H1 (cell line): ENCODE measurements at regions not wholly inside any gene's neighbourhood (a gene's known extent, or its start where the extent isn't known, plus 50 kb on each side); places are given as distances from the start of the nearest gene placed in this dataset.

Experiments
- CTCF ChIA-PET: fragments of 300-600 bp; sonication (Branson Sonifier 250); formaldehyde crosslinking; loops from one replicate; lab custom pipeline; 2021; ENCODE audit not compliant: partially characterized antibody; lab: Charles Lee
- POLR2A ChIA-PET: fragments of 300-600 bp; sonication (Branson Sonifier 250); formaldehyde crosslinking; loops from one replicate; lab custom pipeline; 2021; ENCODE audit warnings: inconsistent platforms; ENCODE audit not compliant: partially characterized antibody; lab: Charles Lee
- DNase-seq, 2 experiments: peaks; one replicate each; pipeline versions ENCODE4 v3.0.0 to v3.0.0-alpha.2; 2010 to 2022; ENCODE audit warnings: low spot score in 2 of 2, low read depth in 1 of 2, mixed read lengths in 1 of 2
- FAIRE-seq: peaks from 2 replicates; lab custom pipeline; 2011; peaks lifted over from hg19 to GRCh38; lab: Jason Lieb, UNC
- H2AFZ ChIP-seq: 2 replicates; pipeline ENCODE4 v1.8.1; 2012; ENCODE audit warnings: low read length, inconsistent platforms
- H2AK5ac ChIP-seq: 2 replicates; pipeline ENCODE4 v1.6.1; 2013; ENCODE audit warnings: low read depth, low read length
- H2BK120ac ChIP-seq: replicated peaks from 2 replicates; pipeline ENCODE3; 2013; ENCODE audit warnings: low read depth, low read length, inconsistent platforms
- H2BK12ac ChIP-seq: 2 replicates; pipeline ENCODE4 v1.6.1; 2013; ENCODE audit warnings: low read depth, low read length
- H2BK15ac ChIP-seq: 2 replicates; pipeline ENCODE4 v1.6.1; 2013; ENCODE audit warnings: low read length
- H2BK20ac ChIP-seq: 2 replicates; pipeline ENCODE4 v1.6.1; 2013; ENCODE audit warnings: low read length
- H2BK5ac ChIP-seq: 2 replicates; pipeline ENCODE4 v1.6.1; 2013; ENCODE audit warnings: low read depth, low read length
- H3K14ac ChIP-seq: 2 replicates; pipeline ENCODE4 v1.6.1; 2013; ENCODE audit warnings: inconsistent platforms; ENCODE audit not compliant: insufficient read length
- H3K18ac ChIP-seq: 2 replicates; pipeline ENCODE4 v1.6.1; 2013; ENCODE audit warnings: low read length; ENCODE audit errors: extremely low read depth
- H3K23ac ChIP-seq: 2 replicates; pipeline ENCODE4 v1.6.1; 2013; ENCODE audit warnings: inconsistent platforms; ENCODE audit not compliant: insufficient read length
- H3K23me2 ChIP-seq: 2 replicates; pipeline ENCODE4 v1.6.1; 2013; ENCODE audit warnings: low read depth, low read length
- H3K27ac ChIP-seq: 2 replicates; pipeline ENCODE4 v1.6.1; 2011; ENCODE audit warnings: low read depth, low read length, inconsistent platforms
- H3K27me3 ChIP-seq, 4 experiments: replicated peaks in 1 of 4; 1 replicate in 1 of 4; 2 replicates in 3 of 4; pipeline versions ENCODE4 v1.6.1 to v1.8.1; 2011 to 2013; ENCODE audit warnings: low read length in 3 of 4, mild to moderate bottlenecking in 3 of 4, inconsistent platforms in 2 of 4, mixed read lengths in 2 of 4, moderate library complexity in 1 of 4; ENCODE audit not compliant: control insufficient read depth in 3 of 4, insufficient read depth in 3 of 4; ENCODE audit errors: extremely low read depth in 1 of 4
- H3K36me3 ChIP-seq, 4 experiments: 2 replicates each; pipeline versions ENCODE4 v1.6.1 to v1.8.1; 2011 to 2013; ENCODE audit warnings: mild to moderate bottlenecking in 4 of 4, low read length in 3 of 4, moderate library complexity in 2 of 4, control low read depth in 1 of 4, inconsistent platforms in 1 of 4; ENCODE audit not compliant: insufficient read depth in 4 of 4, control insufficient read depth in 2 of 4
- H3K4ac ChIP-seq: replicated peaks from 2 replicates; pipeline ENCODE3; 2013; ENCODE audit warnings: low read length, low read depth, mixed read lengths, inconsistent platforms; ENCODE audit not compliant: insufficient read length
- H3K4me1 ChIP-seq, 4 experiments: replicated peaks in 1 of 4; 1 replicate in 1 of 4; 2 replicates in 3 of 4; pipeline versions ENCODE4 v1.6.1 to v1.8.1; 2011 to 2013; ENCODE audit warnings: low read length in 3 of 4, inconsistent platforms in 2 of 4, mixed read lengths in 1 of 4; ENCODE audit not compliant: insufficient read depth in 4 of 4, control insufficient read depth in 3 of 4
- H3K4me2 ChIP-seq, 2 experiments: 2 replicates each; pipeline versions ENCODE4 v1.6.1 to v1.8.1; 2011 to 2013; ENCODE audit warnings: low read depth in 2 of 2, low read length in 2 of 2, control low read depth in 1 of 2, inconsistent platforms in 1 of 2, mild to moderate bottlenecking in 1 of 2; ENCODE audit not compliant: insufficient read depth in 1 of 2
- H3K4me3 ChIP-seq, 4 experiments: fragments of 200-600, 300-600 bp in 1 of 4; sonication (generic), shearing (Covaris generic), sonication (Bioruptor Twin) in 1 of 4; 2 replicates each; pipeline versions ENCODE4 v1.5.1 to v1.8.1; 2011 to 2016; ENCODE audit warnings: low read length in 4 of 4, low read depth in 3 of 4, control low read depth in 2 of 4, inconsistent platforms in 2 of 4, mild to moderate bottlenecking in 2 of 4, mixed read lengths in 1 of 4, moderate library complexity in 1 of 4; ENCODE audit not compliant: insufficient read depth in 2 of 4; ENCODE audit errors: extremely low read depth in 1 of 4
- H3K56ac ChIP-seq: replicated peaks from 2 replicates; pipeline ENCODE3; 2013; ENCODE audit warnings: low read depth, mild to moderate bottlenecking, mixed read lengths, low read length, inconsistent platforms; ENCODE audit not compliant: insufficient read length
- H3K79me1 ChIP-seq: 2 replicates; pipeline ENCODE4 v1.6.1; 2013; ENCODE audit warnings: low read depth, low read length, control low read depth
- H3K79me2 ChIP-seq, 2 experiments: 2 replicates each; pipeline versions ENCODE4 v1.6.1 to v1.8.1; 2012 to 2013; ENCODE audit warnings: low read length in 2 of 2, mild to moderate bottlenecking in 2 of 2, inconsistent platforms in 1 of 2; ENCODE audit not compliant: insufficient read depth in 2 of 2, control insufficient read depth in 1 of 2
- H3K9ac ChIP-seq, 4 experiments: replicated peaks in 1 of 4; 1 replicate in 1 of 4; 2 replicates in 3 of 4; pipeline versions ENCODE4 v1.6.1 to v1.8.1; 2011 to 2013; ENCODE audit warnings: low read depth in 3 of 4, low read length in 3 of 4, control low read depth in 2 of 4, mild to moderate bottlenecking in 2 of 4, moderate library complexity in 2 of 4, inconsistent platforms in 1 of 4; ENCODE audit errors: extremely low read depth in 1 of 4
- H3K9me3 ChIP-seq, 2 experiments: 2 replicates each; pipeline versions ENCODE4 v1.6.1 to v1.8.1; 2012 to 2013; ENCODE audit warnings: mild to moderate bottlenecking in 2 of 2, moderate library complexity in 2 of 2, control low read depth in 1 of 2, inconsistent platforms in 1 of 2, low read depth in 1 of 2, low read length in 1 of 2, mixed read lengths in 1 of 2; ENCODE audit not compliant: insufficient read depth in 2 of 2
- H4K20me1 ChIP-seq, 2 experiments: replicated peaks in 1 of 2; 2 replicates each; pipeline versions ENCODE3 to v1.8.1; 2011 to 2013; ENCODE audit warnings: inconsistent platforms in 2 of 2, low read length in 2 of 2, mild to moderate bottlenecking in 1 of 2; ENCODE audit not compliant: insufficient read depth in 2 of 2, control insufficient read depth in 1 of 2
- H4K5ac ChIP-seq: 2 replicates; pipeline ENCODE4 v1.6.1; 2013; ENCODE audit warnings: low read length, low read depth, mixed read lengths, inconsistent platforms; ENCODE audit not compliant: insufficient read length
- H4K8ac ChIP-seq: 2 replicates; pipeline ENCODE4 v1.8.0; 2013; ENCODE audit warnings: mild to moderate bottlenecking, moderate library complexity, low read length, inconsistent platforms; ENCODE audit not compliant: insufficient read depth; ENCODE audit errors: extremely low read depth
- H4K91ac ChIP-seq: replicated peaks from 2 replicates; pipeline ENCODE3; 2013; ENCODE audit warnings: low read length, mixed read lengths, inconsistent platforms; ENCODE audit not compliant: insufficient read length
- ASH2L ChIP-seq: fragments of 200-600, 300-600 bp; sonication (generic); IDR thresholded peaks from one replicate; pipeline ENCODE4 v1.7.1; 2017; ENCODE audit warnings: low read length
- BRCA1 ChIP-seq: IDR thresholded peaks from 2 replicates; pipeline ENCODE4 v1.6.1; 2012; ENCODE audit warnings: low read depth, low read length, improper control_type of control experiment
- GABPA ChIP-seq: IDR thresholded peaks from 2 replicates; pipeline ENCODE4 v1.6.1; 2011; ENCODE audit warnings: mild to moderate bottlenecking, low read length, moderate library complexity, borderline replicate concordance; ENCODE audit not compliant: insufficient read depth
- POLR2AphosphoS5 ChIP-seq: IDR thresholded peaks from 2 replicates; pipeline ENCODE4 v1.6.1; 2011; ENCODE audit warnings: low read depth, low read length
- RBBP5 ChIP-seq: IDR thresholded peaks from 2 replicates; pipeline ENCODE4 v1.7.1; 2012; ENCODE audit warnings: low read depth, mild to moderate bottlenecking, inconsistent platforms, low read length, moderate library complexity, borderline replicate concordance
- SP2 ChIP-seq: IDR thresholded peaks from 2 replicates; pipeline ENCODE4 v1.6.1; 2012; ENCODE audit warnings: mild to moderate bottlenecking, low read length, inconsistent platforms
- TAF7 ChIP-seq: optimal IDR thresholded peaks from 2 replicates; pipeline ENCODE3; 2011; ENCODE audit warnings: low read depth, mild to moderate bottlenecking, inconsistent platforms, low read length, moderate library complexity, borderline replicate concordance
- WGBS, 2 experiments: shearing (Covaris generic) in 1 of 2; methylation state at CpG; one replicate each; pipeline versions ENCODE4 v1.1.6 to v1.1.7; 2013 to 2015; ENCODE audit warnings: low lambda C conversion rate in 2 of 2, mixed read lengths in 2 of 2, inconsistent platforms in 1 of 2, low coverage in 1 of 2, missing lambda C conversion rate in 1 of 2; ENCODE audit not compliant: insufficient replicate concordance in 2 of 2, insufficient coverage in 1 of 2, insufficient read length in 1 of 2; ENCODE audit errors: extremely low coverage in 1 of 2, missing lambda C conversion rate in 1 of 2; 5-methylcytosine and 5-hydroxymethylcytosine counted together

DNA sequence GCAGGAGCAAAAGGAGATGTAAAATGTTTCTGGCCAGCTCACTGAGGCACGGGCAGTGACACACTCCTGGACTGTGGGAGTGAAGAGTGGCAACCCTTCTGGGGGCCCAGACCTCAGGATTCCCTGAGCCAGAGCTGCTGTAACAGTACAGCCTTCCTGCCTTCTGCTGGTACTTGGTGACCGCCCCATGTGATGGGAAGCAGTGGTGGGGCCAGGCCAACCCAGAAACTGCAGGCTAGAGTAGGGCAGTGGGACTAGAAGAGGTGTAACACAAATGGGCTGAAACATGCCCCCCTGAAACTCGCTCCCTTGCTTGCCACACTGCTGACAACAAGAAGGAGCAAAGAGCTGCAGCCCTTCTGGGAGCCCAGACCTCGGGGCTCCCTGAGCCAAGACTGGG, 217.1 kb upstream of the TRPC4 start:
- H4K8ac ChIP-seq, result no peak overlapping the region
- ChIA-PET CTCF (no interaction called here), POLR2A (no interaction called here)
- H3K79me2 ChIP-seq, result no peaks in the 10 kb centered on the region
- H2BK120ac ChIP-seq, result no peak overlapping the region
- no peak for TF ChIP-seq POLR2AphosphoS5
- no peak for TF ChIP-seq RBBP5
- no peak for TF ChIP-seq ASH2L
- TF ChIP-seq GABPA, result no peak
- no peak for TF ChIP-seq BRCA1
- no peak for TF ChIP-seq SP2
- TF ChIP-seq TAF7, result no peak
- no peak overlapping the region for H3K23ac ChIP-seq
- no peak for DNase-seq
- H4K91ac ChIP-seq, result no peak overlapping the region
- H2AK5ac ChIP-seq, result no peak overlapping the region
- no peak overlapping the region for H3K9ac ChIP-seq
- no peak overlapping the region for H3K27ac ChIP-seq
- no peak overlapping the region for H3K56ac ChIP-seq
- H3K14ac ChIP-seq, result no peak overlapping the region
- no peak overlapping the region for H3K4me3 ChIP-seq
- no peaks in the 10 kb centered on the region for H3K27me3 ChIP-seq
- no peak overlapping the region for H2BK5ac ChIP-seq
- H3K4me2 ChIP-seq, result no peak overlapping the region
- WGBS, 2 experiments, result 90% methylated on average over 4 of the region's 4 CpGs; no CpG with 5 or more reads in 1 of the 2 experiments
- H2BK20ac ChIP-seq, result no peak overlapping the region
- no peak overlapping the region for H2AFZ ChIP-seq
- H3K79me1 ChIP-seq, result no peaks in the 10 kb centered on the region
- FAIRE-seq, result no peak
- H3K4ac ChIP-seq, result no peak overlapping the region
- no peaks in the 10 kb centered on the region for H3K4me1 ChIP-seq
- no peak overlapping the region for H3K18ac ChIP-seq
- no peaks in the 10 kb centered on the region for H3K36me3 ChIP-seq
- no peaks in the 10 kb centered on the region for H4K20me1 ChIP-seq
- peaks cover 0 to 3% of the 10 kb centered on the region in 2 experiments; a peak in 1 of 4 replicates for H3K9me3 ChIP-seq
- H2BK12ac ChIP-seq, result no peak overlapping the region
- H2BK15ac ChIP-seq, result no peak overlapping the region
- H3K23me2 ChIP-seq, result no peaks in the 10 kb centered on the region
- H4K5ac ChIP-seq, result no peak overlapping the region
